WTC11 (cell line): ENCODE measurements at regions not wholly inside any gene's neighbourhood (a gene's known extent, or its start where the extent isn't known, plus 50 kb on each side); places are given as distances from the start of the nearest gene placed in this dataset.

Source experiments
- ATAC-seq: fragments of 200-7000 bp; cut with Tn5 transposase; 2 replicates; pipeline ENCODE4 v1.10.0; 2021; ENCODE audit warnings: mild to moderate bottlenecking, moderate library complexity
- CTCF ChIA-PET: fragments of 300-600 bp; sonication (Branson Sonifier 250); formaldehyde crosslinking; loops from one replicate; lab custom pipeline; 2021; ENCODE audit warnings: antibody characterized with exemption; lab: Charles Lee
- POLR2A ChIA-PET: fragments of 350-600 bp; sonication (Branson Sonifier 250); formaldehyde crosslinking; loops from one replicate; lab custom pipeline; 2021; ENCODE audit warnings: antibody characterized with exemption; lab: Charles Lee
- DNase-seq: peaks from one replicate; pipeline ENCODE4 v3.0.0; 2021; ENCODE audit warnings: low spot score
- H3K27ac Mint-ChIP-seq: 2 replicates; pipeline ENCODE4 v1.8.0; 2021; ENCODE audit warnings: mixed read lengths
- H3K27me3 Mint-ChIP-seq: 2 replicates; pipeline ENCODE4 v1.8.0; 2021; ENCODE audit warnings: low read depth, mild to moderate bottlenecking, moderate library complexity, mixed read lengths
- H3K36me3 Mint-ChIP-seq: 2 replicates; pipeline ENCODE4 v1.8.0; 2021; ENCODE audit warnings: mixed read lengths
- H3K4me1 Mint-ChIP-seq: 2 replicates; pipeline ENCODE4 v1.8.0; 2022; ENCODE audit warnings: mixed read lengths
- H3K4me3 Mint-ChIP-seq: 2 replicates; pipeline ENCODE4 v1.8.0; 2021; ENCODE audit warnings: mild to moderate bottlenecking, moderate library complexity, mixed read lengths
- H3K9me3 Mint-ChIP-seq: 2 replicates; pipeline ENCODE4 v1.8.0; 2021; ENCODE audit warnings: mixed read lengths
- ATF1 ChIP-seq: sonication (generic); formaldehyde crosslinking; IDR thresholded peaks from 2 replicates; pipeline ENCODE4 v1.8.1; 2023; ENCODE audit warnings: mild to moderate bottlenecking, moderate library complexity, missing genetic modification reagents
- CREB1 ChIP-seq: sonication (generic); formaldehyde crosslinking; IDR thresholded peaks from 2 replicates; pipeline ENCODE4 v1.8.0; 2023; ENCODE audit warnings: mild to moderate bottlenecking, missing genetic modification reagents
- CTCF ChIP-seq: fragments of 200-600 bp; IDR thresholded peaks from 2 replicates; pipeline ENCODE4 v1.8.0; 2022; ENCODE audit warnings: antibody characterized with exemption
- E2F1 ChIP-seq: sonication (generic); formaldehyde crosslinking; IDR thresholded peaks from 2 replicates; pipeline ENCODE4 v1.8.0; 2022; ENCODE audit warnings: mild to moderate bottlenecking, missing genetic modification reagents
- FOXJ3 ChIP-seq: sonication (generic); formaldehyde crosslinking; IDR thresholded peaks from 2 replicates; pipeline ENCODE4 v1.9.0; 2021; ENCODE audit warnings: missing genetic modification reagents, mild to moderate bottlenecking, borderline replicate concordance
- GTF2I ChIP-seq: fragments of 250-450 bp; sonication (Bioruptor Pico); conservative IDR thresholded peaks from 2 replicates; pipeline ENCODE4 v1.4.0; 2021; ENCODE audit warnings: mild to moderate bottlenecking
- HMGA2 ChIP-seq: fragments of 250-450 bp; sonication (Bioruptor Pico); IDR thresholded peaks from 2 replicates; pipeline ENCODE4 v1.4.0; 2021; ENCODE audit warnings: mild to moderate bottlenecking, moderate library complexity
- HMGXB4 ChIP-seq: sonication (generic); formaldehyde crosslinking; IDR thresholded peaks from 2 replicates; pipeline ENCODE4 v1.8.1; 2023; ENCODE audit warnings: mild to moderate bottlenecking, moderate library complexity, missing genetic modification reagents
- IRF1 ChIP-seq: sonication (generic); formaldehyde crosslinking; IDR thresholded peaks from 2 replicates; pipeline ENCODE4 v1.8.0; 2023; ENCODE audit warnings: missing genetic modification reagents
- JUN ChIP-seq: sonication (generic); formaldehyde crosslinking; IDR thresholded peaks from 2 replicates; pipeline ENCODE4 v1.8.0; 2023; ENCODE audit warnings: mild to moderate bottlenecking, missing genetic modification reagents
- MXD4 ChIP-seq: fragments of 250-450 bp; sonication (Bioruptor Pico); IDR thresholded peaks from 2 replicates; pipeline ENCODE4 v1.8.0; 2021; ENCODE audit warnings: mild to moderate bottlenecking, moderate library complexity, borderline replicate concordance
- MYBL2 ChIP-seq: sonication (generic); formaldehyde crosslinking; IDR thresholded peaks from 2 replicates; pipeline ENCODE4 v1.8.1; 2023; ENCODE audit warnings: mild to moderate bottlenecking, moderate library complexity, missing genetic modification reagents
- NFATC4 ChIP-seq: fragments of 250-450 bp; sonication (Bioruptor Pico); IDR thresholded peaks from 2 replicates; pipeline ENCODE4 v1.9.0; 2021; ENCODE audit warnings: mild to moderate bottlenecking
- OVOL2 ChIP-seq: fragments of 250-450 bp; sonication (Bioruptor Pico); IDR thresholded peaks from 2 replicates; pipeline ENCODE4 v1.9.0; 2021; ENCODE audit warnings: mild to moderate bottlenecking, borderline replicate concordance
- RELA ChIP-seq: sonication (generic); formaldehyde crosslinking; IDR thresholded peaks from 2 replicates; pipeline ENCODE4 v1.8.1; 2022; ENCODE audit warnings: missing genetic modification reagents, mild to moderate bottlenecking, borderline replicate concordance
- RORB ChIP-seq: fragments of 250-450 bp; sonication (Bioruptor Pico); IDR thresholded peaks from 2 replicates; pipeline ENCODE4 v1.9.0; 2021; ENCODE audit warnings: mild to moderate bottlenecking
- SMAD3 ChIP-seq: sonication (generic); formaldehyde crosslinking; IDR thresholded peaks from 2 replicates; pipeline ENCODE4 v1.8.0; 2022; ENCODE audit warnings: missing genetic modification reagents, mild to moderate bottlenecking, borderline replicate concordance
- ZMAT4 ChIP-seq: fragments of 250-450 bp; sonication (Bioruptor Pico); IDR thresholded peaks from 2 replicates; pipeline ENCODE4 v1.9.0; 2021; ENCODE audit warnings: mild to moderate bottlenecking
- ZNF121 ChIP-seq: sonication (generic); formaldehyde crosslinking; IDR thresholded peaks from 2 replicates; pipeline ENCODE4 v1.8.0; 2023; ENCODE audit warnings: missing genetic modification reagents
- ZNF138 ChIP-seq: sonication (generic); formaldehyde crosslinking; conservative IDR thresholded peaks from 2 replicates; pipeline ENCODE4 v1.8.1; 2022; ENCODE audit warnings: mild to moderate bottlenecking, moderate library complexity, missing genetic modification reagents
- ZNF232 ChIP-seq: sonication (generic); formaldehyde crosslinking; IDR thresholded peaks from 2 replicates; pipeline ENCODE4 v1.8.0; 2022; ENCODE audit warnings: mild to moderate bottlenecking, missing genetic modification reagents
- ZNF281 ChIP-seq: sonication (generic); formaldehyde crosslinking; IDR thresholded peaks from 2 replicates; pipeline ENCODE4 v1.8.0; 2023; ENCODE audit warnings: mild to moderate bottlenecking, missing genetic modification reagents
- ZNF317 ChIP-seq: sonication (generic); formaldehyde crosslinking; IDR thresholded peaks from 2 replicates; pipeline ENCODE4 v1.8.1; 2023; ENCODE audit warnings: low read depth, mild to moderate bottlenecking, moderate library complexity, missing genetic modification reagents, borderline replicate concordance
- ZNF396 ChIP-seq: fragments of 250-450 bp; sonication (Bioruptor Pico); IDR thresholded peaks from 2 replicates; pipeline ENCODE4 v1.8.0; 2021; ENCODE audit warnings: mild to moderate bottlenecking, moderate library complexity, borderline replicate concordance
- ZNF416 ChIP-seq: fragments of 250-450 bp; sonication (Bioruptor Pico); IDR thresholded peaks from 2 replicates; pipeline ENCODE4 v1.9.0; 2021; ENCODE audit warnings: mild to moderate bottlenecking, inconsistent platforms

GRCh38 chr1:101166583-101167120, 70.2 kb upstream of the S1PR1 start:
- ATAC-seq, result no peak
- no peak for DNase-seq
- ChIA-PET CTCF (no interaction called here), POLR2A (no interaction called here)
- H3K4me3 Mint-ChIP-seq, result no peak overlapping the region
- TF ChIP-seq CREB1 (CRISPR knock-in tag), result no peak
- no peak for TF ChIP-seq HMGA2
- no peak for TF ChIP-seq ZNF317 (CRISPR knock-in tag)
- TF ChIP-seq ZMAT4 (CRISPR knock-in tag), result no peak
- no peak for TF ChIP-seq MYBL2 (CRISPR knock-in tag)
- TF ChIP-seq ZNF232, result no peak
- no peak overlapping the region for H3K27ac Mint-ChIP-seq
- H3K9me3 Mint-ChIP-seq, result no peaks in the 10 kb centered on the region
- no peaks in the 10 kb centered on the region for H3K36me3 Mint-ChIP-seq
- peaks cover 6% of the 10 kb centered on the region for H3K4me1 Mint-ChIP-seq
- H3K27me3 Mint-ChIP-seq, result no peaks in the 10 kb centered on the region

GRCh38 chr1:101165954-101166353, 70.9 kb upstream of the S1PR1 start:
- DNase-seq (no peak), ATAC-seq (peak; percentile 79)
- ChIA-PET POLR2A (no interaction called here), CTCF (no interaction called here)
- Mint-ChIP-seq H3K9me3 (no peaks in the 10 kb centered on the region), H3K27ac (no peak overlapping the region), H3K27me3 (no peaks in the 10 kb centered on the region), H3K4me1 (peaks cover 6% of the 10 kb centered on the region), H3K36me3 (no peaks in the 10 kb centered on the region), H3K4me3 (no peak overlapping the region)
- no peak for TF ChIP-seq IRF1 (CRISPR knock-in tag)
- TF ChIP-seq JUN, result no peak
- no peak for TF ChIP-seq MXD4 (CRISPR knock-in tag)
- TF ChIP-seq ZNF416 (CRISPR knock-in tag), result no peak
- no peak for TF ChIP-seq SMAD3
- TF ChIP-seq E2F1 (CRISPR knock-in tag), result no peak
- no peak for TF ChIP-seq ZNF396
- no peak for TF ChIP-seq ZNF138 (CRISPR knock-in tag)
- no peak for TF ChIP-seq ZNF121 (CRISPR knock-in tag)

- peaks cover 6% of the 10 kb centered on the region for H3K4me1 Mint-ChIP-seq
- ChIA-PET CTCF (no interaction called here), POLR2A (no interaction called here)
- DNase-seq (no peak), ATAC-seq (no peak)
- H3K9me3 Mint-ChIP-seq, result no peaks in the 10 kb centered on the region
- H3K27ac Mint-ChIP-seq, result no peak overlapping the region
- no peaks in the 10 kb centered on the region for H3K36me3 Mint-ChIP-seq
- H3K4me3 Mint-ChIP-seq, result no peak overlapping the region
- no peaks in the 10 kb centered on the region for H3K27me3 Mint-ChIP-seq
- TF ChIP-seq FOXJ3 (CRISPR knock-in tag), result no peak
- TF ChIP-seq NFATC4 (CRISPR knock-in tag), result no peak
- TF ChIP-seq RORB, result no peak
- TF ChIP-seq GTF2I (CRISPR knock-in tag), result no peak
- no peak for TF ChIP-seq HMGXB4
- no peak for TF ChIP-seq JUN
- TF ChIP-seq RELA (CRISPR knock-in tag), result no peak
- TF ChIP-seq SMAD3, result no peak
- TF ChIP-seq ZMAT4 (CRISPR knock-in tag), result no peak
- no peak for TF ChIP-seq ATF1
- no peak for TF ChIP-seq CTCF
- TF ChIP-seq OVOL2 (CRISPR knock-in tag), result no peak
- no peak for TF ChIP-seq ZNF281
Measured at GRCh38 chr1:101165532-101165931, 71.3 kb upstream of the S1PR1 start.
